Peyer's patch (tissue), 4 donors: ENCODE measurements at regions not wholly inside any gene's neighbourhood (a gene's known extent, or its start where the extent isn't known, plus 50 kb on each side); places are given as distances from the start of the nearest gene placed in this dataset.

Source experiments
- POLR2A ChIP-seq, 2 donors: fragments of 450-650 bp; IDR thresholded peaks; one replicate each; pipeline ENCODE4 v1.5.1; 2017; ENCODE audit warnings: antibody characterized with exemption in 2 of 2, mild to moderate bottlenecking in 2 of 2, moderate library complexity in 2 of 2
- TF ChIP-seq, protein P1 (sequence below), 6 experiments: fragments of 450-650 bp in 4 of 6; fragments of 200-600 bp in 2 of 6; sonication (generic) in 1 of 6; IDR thresholded peaks; one replicate each; pipeline ENCODE4 v1.5.1; 2017 to 2019; ENCODE audit warnings: antibody characterized with exemption in 6 of 6, mild to moderate bottlenecking in 3 of 6, moderate library complexity in 1 of 6

DNA sequence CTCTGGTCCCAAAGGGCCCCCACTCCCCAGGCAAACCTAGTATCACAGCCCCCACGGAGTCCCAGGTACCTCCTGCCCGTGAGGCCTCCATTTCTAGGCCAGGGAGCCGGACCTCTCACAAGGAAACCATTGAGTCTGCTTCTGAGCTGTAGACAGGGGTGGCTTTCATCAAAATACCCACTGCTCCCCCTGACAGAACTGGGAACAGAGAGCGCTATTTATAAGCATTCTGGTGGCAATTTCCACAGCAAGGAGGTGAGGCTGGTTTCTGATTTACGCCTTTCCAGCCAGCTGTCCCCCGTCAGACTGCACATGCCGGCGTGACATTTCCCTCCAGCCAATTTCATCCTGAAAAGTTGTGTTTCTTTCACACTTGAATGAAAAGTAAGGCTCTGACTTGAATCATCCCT lies 407.5 kb upstream of the PRKCQ start:
- no peak for TF ChIP-seq POLR2A (IDR thresholded peaks at IDR 0.05)
- TF ChIP-seq, protein P1, sequence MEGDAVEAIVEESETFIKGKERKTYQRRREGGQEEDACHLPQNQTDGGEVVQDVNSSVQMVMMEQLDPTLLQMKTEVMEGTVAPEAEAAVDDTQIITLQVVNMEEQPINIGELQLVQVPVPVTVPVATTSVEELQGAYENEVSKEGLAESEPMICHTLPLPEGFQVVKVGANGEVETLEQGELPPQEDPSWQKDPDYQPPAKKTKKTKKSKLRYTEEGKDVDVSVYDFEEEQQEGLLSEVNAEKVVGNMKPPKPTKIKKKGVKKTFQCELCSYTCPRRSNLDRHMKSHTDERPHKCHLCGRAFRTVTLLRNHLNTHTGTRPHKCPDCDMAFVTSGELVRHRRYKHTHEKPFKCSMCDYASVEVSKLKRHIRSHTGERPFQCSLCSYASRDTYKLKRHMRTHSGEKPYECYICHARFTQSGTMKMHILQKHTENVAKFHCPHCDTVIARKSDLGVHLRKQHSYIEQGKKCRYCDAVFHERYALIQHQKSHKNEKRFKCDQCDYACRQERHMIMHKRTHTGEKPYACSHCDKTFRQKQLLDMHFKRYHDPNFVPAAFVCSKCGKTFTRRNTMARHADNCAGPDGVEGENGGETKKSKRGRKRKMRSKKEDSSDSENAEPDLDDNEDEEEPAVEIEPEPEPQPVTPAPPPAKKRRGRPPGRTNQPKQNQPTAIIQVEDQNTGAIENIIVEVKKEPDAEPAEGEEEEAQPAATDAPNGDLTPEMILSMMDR (IDR thresholded peaks at IDR 0.05), result no peak
